ENCODE measurements at regions not wholly inside any gene's neighbourhood (a gene's known extent, or its start where the extent isn't known, plus 50 kb on each side); places are given as distances from the start of the nearest gene placed in this dataset.
"Not testable (repeated sequence)": the region's sequence is repeated elsewhere in the genome, so short reads cannot be mapped to it uniquely, and the experiment has no call there.

DNA sequence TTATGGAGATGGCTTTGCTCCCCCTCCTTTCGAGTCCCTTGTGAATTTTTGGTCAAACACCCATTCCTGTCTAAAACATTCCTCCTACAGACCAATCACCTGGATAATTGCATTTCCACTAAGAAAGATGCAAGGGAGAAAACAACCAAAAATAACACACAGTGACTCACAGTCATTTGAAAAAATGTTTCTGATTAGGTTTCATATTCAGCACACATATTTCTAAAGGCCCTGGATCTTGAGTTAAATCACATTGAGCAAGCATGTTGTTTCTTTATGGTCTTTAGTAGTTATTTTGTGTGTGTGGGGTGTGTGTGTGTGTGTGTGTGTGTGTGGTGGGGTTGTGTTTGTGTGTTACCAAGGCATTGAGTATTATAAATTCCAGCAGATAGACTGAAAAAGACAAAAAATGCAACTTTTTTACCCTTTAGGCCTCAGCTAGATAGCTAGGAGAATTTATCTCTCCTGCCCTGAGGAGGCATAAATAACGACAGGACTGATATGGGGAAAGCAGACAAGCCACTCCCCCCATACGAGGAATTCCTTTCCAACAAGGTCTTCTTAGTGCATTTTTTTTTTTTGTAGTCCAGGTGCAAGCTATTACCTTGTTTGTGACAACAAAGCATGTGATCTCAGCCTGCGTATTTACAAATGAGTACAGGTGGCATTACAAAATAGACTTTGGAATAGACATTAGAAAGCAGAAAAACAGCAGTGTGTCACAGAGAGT lies 265.4 kb upstream of the ADGRL3 start:
- DNase-seq: no peak

DNA sequence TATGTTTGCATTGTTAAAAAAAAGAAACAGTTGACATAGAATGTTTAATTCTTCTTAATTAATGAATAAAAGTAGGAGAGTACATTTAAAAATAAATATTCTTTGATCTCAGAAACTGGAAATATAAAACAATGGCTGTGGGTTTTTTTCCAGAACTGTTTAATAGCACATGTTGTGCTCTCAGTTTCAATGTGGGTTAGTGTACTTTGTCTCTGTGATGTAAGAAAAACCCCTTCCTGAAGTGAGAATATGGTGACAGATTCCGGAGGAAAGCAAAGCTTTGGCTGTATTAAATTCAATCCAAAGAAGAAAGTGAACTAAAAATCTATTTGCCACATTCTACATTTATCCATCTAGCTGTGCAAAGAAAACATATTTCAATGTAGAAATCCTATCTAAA lies 261.9 kb upstream of the ADGRL3 start:
- no peak for DNase-seq

GRCh38 chr4:60938621-60939020 lies 261.5 kb upstream of the ADGRL3 start:
- no peak for DNase-seq

GRCh38 chr4:60944060-60944459 lies 256.1 kb upstream of the ADGRL3 start:
- DNase-seq: peak; percentile 34

DNA sequence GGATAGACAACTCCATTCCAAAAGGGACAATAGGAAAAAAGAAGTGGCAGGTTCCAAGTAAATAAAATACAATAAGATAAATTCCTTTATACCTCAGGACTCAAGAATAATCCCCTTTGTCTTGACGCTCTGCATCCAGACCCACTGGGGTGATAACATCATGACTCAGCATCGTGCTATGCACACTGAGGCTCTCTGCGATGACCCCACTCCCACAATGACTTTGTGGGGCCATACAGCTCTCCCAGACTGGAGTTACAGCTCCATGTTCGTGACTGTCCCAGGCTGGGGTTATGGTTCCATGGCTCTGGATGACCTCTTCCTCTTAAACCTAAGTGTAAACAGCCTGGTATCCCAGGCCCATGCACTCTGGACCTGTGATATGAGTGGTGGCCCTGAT lies 254.5 kb upstream of the ADGRL3 start:
- DNase-seq: no peak

DNA sequence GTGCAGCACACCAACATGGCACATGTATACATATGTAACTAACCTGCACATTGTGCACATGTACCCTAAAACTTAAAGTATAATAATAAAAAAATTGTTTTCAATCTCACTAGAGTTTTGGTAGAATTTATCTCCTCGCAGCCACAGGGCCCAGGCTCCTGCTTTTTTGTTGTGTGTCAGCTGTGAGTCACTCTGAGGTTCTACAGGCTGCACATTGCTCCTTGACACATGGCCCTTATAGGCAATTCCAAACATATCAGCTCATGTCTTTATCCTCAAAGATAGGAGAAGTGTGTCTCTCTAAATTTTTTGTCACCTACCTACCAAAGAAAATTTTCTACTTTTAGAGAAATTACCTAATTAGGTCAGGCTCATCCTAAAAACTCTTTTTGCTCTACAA lies 252.1 kb upstream of the ADGRL3 start:
- DNase-seq: no peak

DNA sequence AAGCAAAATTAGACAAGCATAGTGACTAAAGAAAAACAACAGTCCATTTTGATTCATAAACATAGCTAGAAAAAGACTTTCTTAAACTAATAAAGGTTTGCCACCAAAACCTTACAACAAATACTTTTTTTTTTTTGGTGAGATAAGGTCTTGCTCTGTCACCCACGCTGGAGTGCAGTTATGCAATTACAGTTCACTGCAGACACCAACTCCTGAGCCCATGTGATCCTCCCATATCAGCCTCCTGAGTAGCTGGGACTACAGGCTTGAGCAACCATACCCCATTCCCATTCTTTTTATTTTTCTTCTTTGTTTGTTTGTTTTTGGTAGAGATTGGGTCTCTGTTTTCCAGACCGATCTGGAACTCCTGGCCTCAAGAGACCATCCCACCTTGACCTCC lies 247.2 kb upstream of the ADGRL3 start:
- no peak for DNase-seq

DNA sequence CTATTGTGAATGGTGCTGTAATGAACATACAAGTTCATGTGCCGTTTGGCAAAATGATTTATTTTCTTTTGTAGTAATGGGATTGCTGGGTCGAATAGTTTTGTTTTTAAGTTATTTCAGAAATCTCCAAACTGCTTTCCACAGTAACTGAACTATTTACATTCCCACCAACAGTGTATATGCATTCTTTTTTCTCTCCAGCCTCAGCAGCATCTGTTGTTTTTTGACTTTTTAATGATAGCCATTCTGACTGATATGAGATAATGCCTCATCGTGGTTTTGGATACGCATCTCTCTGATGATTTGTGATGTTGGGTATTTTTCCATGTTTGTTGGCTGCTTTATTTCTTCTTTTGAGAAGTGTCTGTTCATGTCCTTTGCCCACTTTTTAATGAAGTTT lies 246.3 kb upstream of the ADGRL3 start:
- no peak for DNase-seq

DNA sequence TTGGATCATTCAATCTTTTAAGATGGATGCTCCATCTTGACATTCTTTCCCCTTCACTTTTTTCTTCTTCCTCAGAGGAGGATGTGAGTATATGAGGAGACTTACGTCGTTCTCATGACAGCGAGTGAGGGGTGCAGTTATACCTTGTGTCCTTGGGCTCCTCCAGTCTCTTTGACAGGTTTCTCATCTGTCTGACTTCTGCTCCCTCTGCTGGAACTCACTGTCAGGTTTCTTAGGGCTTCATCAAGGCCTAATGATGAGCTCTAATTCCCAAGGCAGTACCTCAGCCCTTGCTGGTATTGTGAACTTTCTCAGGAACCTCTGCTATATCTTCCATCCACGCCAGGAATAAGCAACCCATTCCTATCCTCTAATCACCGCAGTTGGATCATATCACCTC lies 237.8 kb upstream of the ADGRL3 start:
- DNase-seq: no peak

DNA sequence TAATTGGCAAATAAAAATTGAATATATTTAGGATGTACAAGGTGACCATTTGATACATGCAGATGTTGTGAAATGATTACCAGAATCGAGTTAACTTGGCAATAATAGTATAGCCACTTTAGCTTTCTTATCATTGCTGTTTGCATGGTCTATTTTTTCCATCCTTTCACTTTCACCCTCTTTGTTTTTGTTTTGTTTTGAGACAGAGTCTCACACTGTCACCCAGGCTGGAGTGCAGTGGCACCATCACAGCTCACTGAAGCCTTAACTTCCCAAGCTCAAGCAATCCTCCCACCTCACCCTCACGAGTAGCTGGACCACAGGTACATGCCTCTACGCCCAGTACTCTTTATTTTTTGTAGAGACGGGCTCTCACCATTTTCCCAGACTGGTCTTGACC lies 218.6 kb upstream of the ADGRL3 start:
- no peak for DNase-seq

GRCh38 chr4:60989141-60989540 lies 211.0 kb upstream of the ADGRL3 start:
- DNase-seq: no peak

DNA sequence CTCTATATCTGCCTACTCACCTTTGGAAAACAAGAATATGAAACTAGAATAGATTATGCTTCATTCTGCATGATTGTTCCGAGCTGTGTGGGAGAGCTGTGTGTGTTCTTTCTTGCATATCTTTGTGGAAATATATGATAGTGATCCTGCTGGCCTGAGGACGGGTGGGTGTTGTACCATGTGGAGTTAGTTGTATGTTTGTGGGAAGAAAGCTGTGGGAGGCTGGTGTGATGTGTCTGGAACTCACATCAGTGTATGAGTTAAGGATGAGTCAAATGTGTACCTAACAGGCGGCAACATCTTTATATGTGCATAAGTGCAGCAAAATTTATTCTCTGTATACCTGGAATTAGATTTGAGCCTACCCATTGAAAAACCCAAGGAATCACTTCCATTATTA lies 208.1 kb upstream of the ADGRL3 start:
- no peak for DNase-seq

DNA sequence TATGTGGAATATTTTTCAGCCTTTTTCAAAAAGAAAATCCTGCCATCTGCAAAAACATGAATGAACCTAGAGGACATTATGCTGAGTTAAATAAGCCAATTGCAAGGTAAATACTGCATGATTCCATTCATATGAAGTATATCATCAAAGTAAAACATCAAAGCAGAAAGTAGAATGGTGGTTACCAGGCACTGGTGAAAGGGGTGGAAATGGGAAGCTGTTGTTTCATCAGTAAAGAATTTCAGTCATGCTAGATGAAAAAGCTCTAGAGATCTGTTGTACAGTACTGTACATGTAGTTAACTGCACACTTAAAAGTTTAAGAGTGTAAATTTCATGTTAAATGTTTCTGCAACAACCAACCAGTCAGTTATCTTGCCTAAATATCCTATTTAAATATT lies 196.8 kb upstream of the ADGRL3 start:
- no peak for DNase-seq

DNA sequence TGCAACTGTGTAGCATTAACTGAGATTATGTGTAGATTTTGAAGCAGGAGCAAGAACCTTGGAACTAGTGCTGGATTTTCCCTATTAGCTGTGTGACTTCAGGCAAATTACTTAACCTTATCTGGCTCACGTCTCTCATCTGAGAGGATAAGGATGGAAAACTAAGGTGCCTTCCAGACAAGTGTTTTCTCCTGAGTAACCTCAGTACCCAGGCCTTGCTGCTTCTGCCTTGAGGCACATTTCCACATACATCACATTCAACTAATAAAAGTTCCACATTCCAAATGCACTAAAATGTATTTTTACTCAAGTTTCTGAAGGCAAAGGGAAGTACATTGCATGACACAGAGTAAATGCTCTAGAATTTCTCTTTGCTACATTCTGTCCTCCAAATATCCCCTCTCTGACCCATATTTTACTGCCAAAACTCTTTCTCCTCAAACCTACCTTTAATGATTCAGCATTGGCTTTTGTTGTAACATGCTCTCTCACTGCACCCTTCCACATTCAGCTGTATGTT lies 195.4 kb upstream of the ADGRL3 start:
- no peak for DNase-seq

- no peak for DNase-seq
Measured at GRCh38 chr4:61011051-61011450, 189.1 kb upstream of the ADGRL3 start.

- not testable (repeated sequence) for DNase-seq
Measured at GRCh38 chr4:61011936-61012335, 188.2 kb upstream of the ADGRL3 start.

- DNase-seq: no peak
Measured at GRCh38 chr4:61024610-61025009, 175.5 kb upstream of the ADGRL3 start.

DNA sequence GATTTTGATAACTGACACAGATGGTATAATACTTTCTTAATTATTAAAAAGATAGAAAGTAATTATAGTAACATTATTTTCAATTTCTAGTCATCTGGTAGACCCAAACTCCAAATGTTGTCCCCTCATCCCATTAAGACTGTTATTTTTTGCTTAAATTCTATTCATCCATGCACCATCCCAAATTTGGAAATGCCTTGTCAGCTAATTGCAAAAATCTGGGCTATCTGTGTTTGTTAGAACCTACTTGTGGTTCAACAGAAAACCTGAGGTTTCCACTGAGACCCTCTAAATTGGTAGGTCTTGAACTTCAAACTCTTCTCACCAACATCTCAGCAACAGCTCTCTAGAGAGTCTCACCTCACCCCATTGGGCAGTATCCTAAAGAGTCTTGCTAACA lies 172.2 kb upstream of the ADGRL3 start:
- no peak for DNase-seq

DNA sequence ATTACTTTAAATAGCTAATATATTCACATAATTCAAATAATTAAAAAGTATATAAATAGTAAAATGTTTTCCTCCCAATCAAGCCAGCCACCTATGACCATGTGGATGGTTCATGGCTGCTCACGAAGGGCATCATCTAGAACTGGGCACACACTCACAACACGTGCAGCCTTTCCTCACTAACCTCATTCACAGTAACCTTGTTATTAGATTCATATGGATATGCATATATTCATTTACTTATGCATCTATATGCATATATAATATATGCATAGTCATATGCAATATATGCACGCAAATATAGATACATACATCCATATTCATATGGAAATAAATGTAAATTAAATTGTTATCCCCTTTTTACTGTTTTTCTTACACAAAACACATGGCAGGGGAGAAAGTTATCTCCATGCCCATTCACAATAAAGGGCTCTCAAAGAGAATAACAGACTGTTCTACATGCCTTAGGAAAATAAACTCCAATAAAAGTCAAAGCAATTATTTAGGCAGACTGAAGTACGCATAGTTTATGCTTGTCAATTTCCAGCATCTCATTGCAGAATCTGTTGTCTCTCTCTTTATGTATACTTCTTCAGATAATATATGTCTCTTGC lies 163.9 kb upstream of the ADGRL3 start:
- DNase-seq: no peak

DNA sequence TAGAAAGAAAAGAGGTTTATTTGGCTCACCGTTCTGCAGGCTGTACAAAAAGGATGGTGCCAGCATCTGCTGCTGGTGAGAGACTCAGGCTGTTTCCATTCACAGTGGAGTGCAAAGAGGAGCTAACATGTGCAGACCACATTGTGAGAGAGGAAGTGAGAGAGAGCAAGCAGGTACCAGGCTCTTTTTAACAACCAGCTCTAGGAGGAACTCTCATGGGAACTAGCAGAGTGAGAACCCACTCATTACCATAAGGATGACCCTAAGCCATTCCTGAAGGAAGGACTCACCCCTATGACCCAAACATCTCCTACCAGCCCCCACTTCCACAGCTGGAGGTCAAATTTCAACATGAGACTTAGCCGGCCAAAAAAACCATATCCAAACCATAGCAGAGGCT lies 158.6 kb upstream of the ADGRL3 start:
- DNase-seq: no peak

GRCh38 chr4:61044837-61045236 lies 155.3 kb upstream of the ADGRL3 start:
- DNase-seq: no peak

- DNase-seq: no peak
Measured at GRCh38 chr4:61049018-61049417, 151.1 kb upstream of the ADGRL3 start.

- no peak for DNase-seq
Measured at GRCh38 chr4:61067381-61067780, 132.7 kb upstream of the ADGRL3 start.

GRCh38 chr4:61068060-61068459 lies 132.1 kb upstream of the ADGRL3 start:
- DNase-seq: no peak

DNA sequence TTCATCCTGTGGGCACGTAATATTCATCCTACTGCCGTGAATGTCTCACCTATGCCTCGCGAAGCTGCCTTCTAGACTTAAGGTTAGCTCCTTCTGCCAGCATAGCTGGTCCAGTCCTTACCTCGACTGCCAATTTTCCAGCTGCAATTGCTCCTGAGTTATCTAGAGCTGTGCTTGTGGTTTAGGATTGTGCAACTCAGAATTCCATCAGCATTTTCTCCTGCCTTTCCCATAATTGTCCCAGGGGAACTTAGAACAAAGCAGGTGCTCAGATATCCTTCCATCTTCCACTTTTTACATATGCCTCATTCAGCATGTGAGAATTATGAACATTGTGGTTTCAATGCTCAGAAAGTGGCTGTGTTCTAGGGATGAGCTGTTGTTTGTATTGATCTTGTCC lies 131.4 kb upstream of the ADGRL3 start:
- DNase-seq: no peak

Data from NCI-H510A (cell line).